ENCODE measurements at regions not wholly inside any gene's neighbourhood (a gene's known extent, or its start where the extent isn't known, plus 50 kb on each side); places are given as distances from the start of the nearest gene placed in this dataset.

DNA sequence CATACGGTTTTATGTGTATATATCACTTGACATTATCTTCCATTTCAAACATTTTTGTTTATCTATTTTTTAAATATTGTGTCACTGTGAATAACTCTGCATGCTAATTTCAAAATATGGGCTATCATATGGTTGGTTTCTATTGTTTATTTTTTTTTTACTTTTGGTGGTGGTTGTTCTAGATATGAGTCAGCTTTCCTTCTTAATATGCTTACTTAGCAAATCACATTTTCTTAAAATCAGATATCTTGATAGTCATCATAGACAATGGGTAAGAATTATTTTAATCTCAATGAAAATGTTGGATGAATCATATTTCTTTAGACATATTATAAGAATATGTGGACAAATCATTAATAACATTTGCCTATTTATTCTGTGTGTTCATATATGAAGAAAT, 881.5 kb downstream of the BRINP3 start:
- TF ChIP-seq POLR2AphosphoS5 (IDR thresholded peaks at IDR 0.05) (no peak), CTCF (IDR thresholded peaks at IDR 0.05) (no peak)

Measured in sigmoid colon (tissue), 4 donors.